ENCODE measurements at regions not wholly inside any gene's neighbourhood (a gene's known extent, or its start where the extent isn't known, plus 50 kb on each side); places are given as distances from the start of the nearest gene placed in this dataset.
"Not testable (repeated sequence)": the region's sequence is repeated elsewhere in the genome, so short reads cannot be mapped to it uniquely, and the experiment has no call there.

DNA sequence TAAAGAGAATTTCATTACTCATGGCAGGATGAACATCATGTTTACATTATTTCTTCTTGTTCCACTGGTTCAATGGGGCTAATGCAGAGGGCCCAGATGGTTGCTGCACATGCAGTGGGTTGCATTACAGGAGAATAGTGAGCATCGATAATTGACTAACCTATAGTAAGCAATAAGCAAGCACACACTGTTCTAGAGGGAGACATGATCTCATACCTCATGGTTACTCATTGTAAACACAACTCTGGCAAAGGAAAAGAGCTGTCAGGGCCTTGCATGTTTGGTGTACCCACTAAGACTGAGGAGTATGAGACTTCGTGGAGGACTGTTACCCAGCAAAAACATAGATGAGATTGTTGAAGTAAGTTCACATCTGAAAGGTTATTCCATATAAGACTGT lies 885.6 kb upstream of the VRK2 start:
- DNase-seq (ENCODE audit: low read depth) = no peak

DNA sequence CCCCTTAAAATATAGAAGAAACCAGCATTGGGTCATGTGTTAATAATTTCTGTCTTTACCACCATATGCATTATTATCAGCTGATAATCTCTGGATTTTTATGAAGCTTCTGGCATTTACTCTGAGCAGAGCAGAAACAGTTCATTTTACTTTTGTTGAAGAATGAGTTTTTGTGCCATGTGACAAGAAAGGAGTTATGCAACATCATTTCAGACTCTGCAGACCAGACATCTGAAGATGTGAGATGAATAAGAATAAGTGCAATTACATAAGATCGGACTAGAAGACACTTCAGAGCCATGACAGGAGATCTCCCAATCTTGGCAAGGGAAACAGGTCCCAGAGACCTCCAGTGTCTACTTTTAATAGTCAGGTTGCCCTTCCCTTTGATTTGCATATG lies 869.4 kb upstream of the VRK2 start:
- DNase-seq (ENCODE audit: low read depth) = no peak

DNA sequence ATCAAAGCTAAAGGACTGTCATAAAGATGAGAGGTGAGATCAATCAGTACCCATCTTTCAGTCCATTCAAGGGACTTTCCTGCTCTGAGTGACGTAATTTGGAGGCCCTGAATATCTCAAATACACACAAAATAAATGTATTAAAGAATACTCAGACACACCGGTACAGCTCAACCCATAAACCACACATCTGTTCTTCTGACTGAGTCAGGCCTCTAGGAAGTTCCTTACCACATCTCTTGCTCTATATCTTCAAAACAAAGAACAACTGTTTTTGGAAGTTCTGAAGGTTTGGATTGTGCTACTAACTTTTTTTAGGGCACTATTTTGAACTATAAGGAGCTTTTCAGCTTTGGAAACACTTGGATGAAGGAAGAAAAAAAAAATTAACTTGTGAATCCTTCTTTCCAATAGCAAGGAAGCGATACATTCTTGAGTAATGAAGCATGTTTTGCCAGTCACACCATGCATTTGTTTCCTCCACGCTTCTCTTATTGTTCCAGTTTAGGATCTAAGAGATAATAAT lies 866.5 kb upstream of the VRK2 start:
- DNase-seq (ENCODE audit: low read depth) = no peak

DNA sequence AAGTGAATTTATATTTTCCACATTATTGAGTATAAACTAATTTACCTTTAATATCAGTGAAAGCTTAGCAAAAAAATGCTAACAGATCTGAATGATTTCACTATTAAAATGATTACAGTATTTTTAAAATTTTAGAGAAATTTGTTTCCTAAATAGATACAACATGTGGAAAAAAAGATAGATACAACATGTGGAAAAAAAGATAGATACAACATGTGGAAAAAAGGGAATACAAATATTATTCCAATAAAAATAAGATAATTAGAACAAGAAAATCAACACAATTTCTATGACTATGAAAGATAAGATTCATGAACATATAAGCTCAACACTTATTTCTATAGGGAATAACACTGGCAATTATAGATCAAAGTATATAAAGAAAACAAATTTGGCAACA lies 865.9 kb upstream of the VRK2 start:
- DNase-seq (ENCODE audit: low read depth) = no peak

DNA sequence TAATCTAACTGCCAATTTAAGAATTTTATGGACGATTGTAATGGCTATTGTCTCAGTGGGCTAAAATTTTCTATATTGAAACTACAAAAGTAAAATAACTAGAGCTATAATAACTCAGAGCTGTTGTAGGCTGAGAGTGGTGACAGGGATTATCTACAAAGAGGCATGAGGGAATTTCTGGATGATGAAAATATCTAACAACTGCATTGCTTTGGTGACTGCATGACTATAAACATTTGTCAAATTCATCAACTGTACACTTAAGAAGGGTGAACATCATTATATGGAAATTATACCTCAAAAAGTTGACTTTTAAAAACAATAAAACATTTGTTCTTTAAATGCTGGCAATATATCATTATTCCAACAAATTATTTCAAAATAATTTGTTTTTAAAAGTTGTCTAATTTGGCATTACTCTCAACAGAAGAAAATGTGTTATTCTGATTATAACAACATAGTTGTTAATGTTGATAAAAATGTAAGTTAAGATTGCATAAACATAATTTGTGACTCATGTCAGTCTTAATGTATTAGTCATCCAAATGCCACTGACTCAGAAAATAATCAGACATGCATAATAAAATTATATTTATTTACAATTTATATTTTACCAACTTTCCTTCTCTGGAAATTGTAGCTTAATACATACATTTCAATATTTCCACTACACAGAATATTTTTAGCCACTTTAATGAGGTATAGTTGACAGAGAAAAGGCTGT lies 865.1 kb upstream of the VRK2 start:
- no peak for DNase-seq (ENCODE audit: low read depth)

DNA sequence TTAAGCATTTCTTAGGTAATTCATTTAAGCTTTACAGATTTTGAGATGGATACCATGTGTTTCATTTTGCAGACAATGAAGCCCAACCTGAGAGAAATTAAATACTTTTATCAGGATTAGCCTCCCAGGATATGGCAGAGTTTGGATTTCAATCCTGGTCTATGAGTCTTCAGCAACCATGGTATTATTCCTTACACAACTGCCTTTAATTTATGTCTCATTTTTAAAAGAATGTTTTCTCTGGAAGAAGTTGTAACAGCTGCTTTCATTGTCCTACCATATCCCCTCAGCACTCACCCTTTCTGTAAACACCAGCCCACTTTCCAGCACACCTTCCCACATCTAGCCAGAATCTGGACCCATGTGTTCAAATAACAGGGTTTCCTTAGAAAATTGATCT lies 863.7 kb upstream of the VRK2 start:
- no peak for DNase-seq (ENCODE audit: low read depth)

DNA sequence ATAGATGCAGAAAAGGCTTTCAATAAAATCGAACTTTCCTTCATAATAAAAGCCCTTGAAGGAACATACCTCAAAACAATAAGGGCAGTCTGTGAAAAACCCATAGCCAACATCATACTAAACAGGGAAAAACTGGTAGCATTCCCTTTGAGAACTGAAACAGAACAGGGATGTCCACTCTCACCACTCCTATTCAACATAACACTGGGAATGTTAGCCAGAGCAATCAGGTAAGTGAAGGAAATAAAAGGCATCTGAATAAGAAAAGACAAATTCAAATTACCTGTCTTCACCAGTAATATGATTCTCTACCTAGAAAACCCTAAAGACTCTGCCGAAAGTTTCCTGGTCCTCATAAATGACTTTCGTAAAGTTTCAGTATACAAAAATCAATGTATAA lies 861.0 kb upstream of the VRK2 start:
- DNase-seq (ENCODE audit: low read depth) = no peak

DNA sequence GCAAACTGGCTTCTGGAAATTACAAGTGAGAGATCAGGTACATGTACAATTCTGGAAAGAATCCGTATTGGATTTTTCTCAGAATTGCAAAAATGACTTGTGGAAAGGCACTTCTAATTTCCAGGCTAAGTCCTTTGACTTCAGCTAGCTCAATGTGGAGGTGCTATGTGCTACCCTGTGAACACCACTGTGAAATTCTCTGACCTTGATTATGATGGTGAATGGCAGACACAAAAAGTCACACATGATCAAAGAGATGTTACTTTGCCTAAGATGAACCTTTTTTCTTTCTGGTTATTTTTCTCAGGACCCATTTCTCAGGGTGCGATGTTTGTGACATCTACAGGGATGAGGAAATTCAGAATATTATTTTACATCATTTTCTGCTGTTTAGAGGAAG lies 856.6 kb upstream of the VRK2 start:
- DNase-seq (ENCODE audit: low read depth) = no peak

DNA sequence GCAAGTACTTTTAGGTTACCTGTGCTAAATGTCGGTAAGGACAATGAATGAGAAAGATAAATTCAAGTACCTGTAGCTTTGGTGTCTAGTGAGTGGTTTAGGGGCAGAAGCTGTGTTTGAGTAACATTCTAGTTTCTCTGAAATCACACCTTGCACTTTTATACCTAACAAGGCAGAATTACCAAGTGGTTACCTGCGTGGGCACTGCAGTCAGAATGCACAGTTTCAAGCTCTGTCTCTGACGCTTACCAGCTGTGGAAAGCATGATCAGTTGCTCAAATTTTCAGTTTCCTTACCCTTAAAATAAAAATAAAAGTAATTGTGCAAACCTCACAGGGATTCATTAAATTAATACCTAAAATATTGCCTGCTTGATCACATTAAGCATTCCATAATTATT lies 846.9 kb upstream of the VRK2 start:
- no peak for DNase-seq (ENCODE audit: low read depth)

DNA sequence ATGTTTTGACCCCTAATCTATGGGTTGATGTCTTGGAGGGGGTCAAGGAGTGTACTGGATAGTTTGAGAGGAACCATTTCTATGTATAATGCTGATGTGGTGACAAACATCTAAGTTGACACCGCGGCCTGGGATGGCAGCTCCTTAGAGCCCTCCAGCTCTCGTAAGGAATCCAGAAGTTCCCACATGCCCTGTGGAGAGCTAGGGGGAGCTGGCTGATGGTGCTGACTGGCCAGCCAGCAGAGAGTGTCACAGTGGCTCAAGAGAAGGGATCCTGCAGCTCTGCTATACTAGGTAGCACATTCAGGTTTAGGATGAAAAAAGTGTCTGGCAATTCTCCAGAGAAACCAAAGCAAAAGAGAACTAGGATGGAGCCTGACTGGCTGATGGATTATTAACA lies 842.2 kb upstream of the VRK2 start:
- no peak for DNase-seq (ENCODE audit: low read depth)

DNA sequence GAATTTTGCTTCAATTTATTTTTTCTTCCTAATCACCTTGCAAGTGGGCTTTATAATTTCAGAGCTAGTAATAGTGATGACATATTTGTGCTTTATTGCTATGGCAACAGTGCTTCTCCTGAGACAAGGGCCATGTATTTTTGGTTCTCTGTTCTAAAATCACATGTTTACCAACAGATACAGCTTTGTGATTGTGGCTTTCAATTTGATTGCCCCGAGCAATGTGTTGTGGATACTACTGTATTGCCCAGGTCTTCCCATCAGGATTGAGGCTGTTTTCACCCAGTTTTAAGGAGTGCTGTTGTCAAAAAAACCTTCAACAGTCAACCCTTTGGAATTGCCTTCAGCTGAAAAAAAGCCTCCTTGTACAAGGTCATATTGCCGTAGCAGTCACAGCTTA lies 841.4 kb upstream of the VRK2 start:
- no peak for DNase-seq (ENCODE audit: low read depth)

DNA sequence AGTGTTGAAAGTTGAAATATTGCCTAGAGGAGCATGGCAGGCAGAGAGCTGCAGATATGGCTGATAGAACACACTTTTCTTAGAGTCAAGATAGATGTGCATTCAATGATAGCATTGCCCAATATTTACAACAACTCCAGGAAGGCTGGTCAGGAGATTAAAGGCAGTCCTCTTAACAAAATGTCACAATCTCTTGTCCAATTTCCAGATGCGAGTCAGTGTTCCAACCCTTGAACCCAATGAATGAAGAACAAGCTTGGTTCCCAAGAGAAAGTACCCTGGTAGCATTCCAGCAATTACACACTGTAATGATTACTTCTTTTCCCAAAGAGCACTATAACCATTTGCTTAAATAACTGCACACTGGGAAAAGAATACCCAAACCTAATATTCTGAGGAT lies 839.4 kb upstream of the VRK2 start:
- no peak for DNase-seq (ENCODE audit: low read depth)

DNA sequence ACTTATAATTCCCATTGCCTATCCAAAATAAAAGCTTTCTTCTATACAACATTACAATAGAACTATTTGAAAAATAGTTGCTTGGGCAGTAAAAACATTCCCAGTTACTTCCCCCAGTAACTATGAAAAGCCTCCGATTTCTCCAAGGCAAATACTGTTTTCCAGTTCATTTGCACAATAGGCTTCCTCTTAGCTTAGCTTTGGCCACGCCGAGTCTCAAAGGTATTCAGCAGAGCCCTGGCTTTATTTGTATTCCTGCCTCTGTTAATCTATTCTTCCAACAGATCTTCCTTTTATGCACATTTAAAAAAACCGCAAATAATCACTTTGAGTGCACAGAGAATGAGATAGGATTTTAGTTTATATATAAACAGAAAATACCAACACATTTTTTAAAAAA lies 836.8 kb upstream of the VRK2 start:
- DNase-seq (ENCODE audit: low read depth) = no peak

DNA sequence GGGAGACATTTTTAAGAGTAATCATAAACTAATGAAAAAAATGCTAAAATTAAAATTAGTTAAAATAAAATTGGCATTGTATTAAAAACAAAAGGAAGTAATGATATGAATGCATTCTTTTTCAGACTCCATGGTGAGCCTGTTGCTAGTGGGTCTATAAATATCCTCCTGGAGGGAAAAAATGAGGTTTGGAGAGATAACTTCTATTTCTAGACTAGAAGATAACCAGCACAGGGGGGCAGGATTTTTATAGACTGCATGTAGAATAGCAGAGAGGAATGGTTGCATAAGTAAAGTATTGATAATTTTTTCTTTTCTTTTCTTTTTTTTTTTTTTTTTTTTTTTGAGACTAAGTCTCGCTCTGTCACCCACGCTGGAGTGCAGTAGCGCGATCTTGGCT lies 835.8 kb upstream of the VRK2 start:
- DNase-seq (ENCODE audit: low read depth) = no peak

DNA sequence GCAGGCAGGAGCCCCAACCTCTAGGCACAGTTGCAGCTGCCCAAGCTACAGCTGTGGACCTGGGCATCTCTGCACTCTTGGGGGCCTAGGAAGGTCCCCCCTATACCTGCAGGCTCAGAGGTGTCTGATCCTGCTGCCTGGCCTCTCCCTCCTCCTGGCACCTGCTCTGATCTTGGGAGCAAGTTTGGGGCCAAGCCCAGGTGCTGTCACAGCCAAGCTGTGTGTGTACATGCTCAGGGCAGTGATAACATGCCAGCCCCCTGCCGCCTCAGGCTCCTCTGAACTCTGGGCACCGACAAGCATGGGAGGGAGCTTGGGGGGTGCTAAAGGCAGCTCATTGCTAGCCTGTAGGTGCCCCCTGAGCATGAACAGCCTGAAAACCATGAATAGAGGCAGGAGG lies 829.6 kb upstream of the VRK2 start:
- DNase-seq (ENCODE audit: low read depth) = no peak

DNA sequence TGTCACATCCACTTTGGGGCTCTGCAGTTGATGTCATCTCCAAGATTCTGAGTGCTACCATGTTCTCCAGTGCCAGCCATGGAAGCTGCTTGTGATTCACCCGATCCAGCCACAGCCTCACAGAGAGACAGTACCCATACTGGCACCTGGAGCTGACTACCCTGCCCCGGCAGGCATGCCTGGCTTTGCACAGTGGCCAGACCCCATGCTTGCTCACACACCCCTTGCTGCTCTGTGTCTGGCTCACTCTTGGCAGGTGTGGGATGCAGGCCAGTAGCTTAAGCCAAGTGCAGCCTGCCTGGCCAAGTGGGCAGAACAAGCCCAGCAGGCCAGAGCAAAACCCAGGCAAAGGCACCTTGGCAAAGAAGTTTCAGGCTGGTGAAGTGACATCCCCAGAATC lies 828.4 kb upstream of the VRK2 start:
- no peak for DNase-seq (ENCODE audit: low read depth)

DNA sequence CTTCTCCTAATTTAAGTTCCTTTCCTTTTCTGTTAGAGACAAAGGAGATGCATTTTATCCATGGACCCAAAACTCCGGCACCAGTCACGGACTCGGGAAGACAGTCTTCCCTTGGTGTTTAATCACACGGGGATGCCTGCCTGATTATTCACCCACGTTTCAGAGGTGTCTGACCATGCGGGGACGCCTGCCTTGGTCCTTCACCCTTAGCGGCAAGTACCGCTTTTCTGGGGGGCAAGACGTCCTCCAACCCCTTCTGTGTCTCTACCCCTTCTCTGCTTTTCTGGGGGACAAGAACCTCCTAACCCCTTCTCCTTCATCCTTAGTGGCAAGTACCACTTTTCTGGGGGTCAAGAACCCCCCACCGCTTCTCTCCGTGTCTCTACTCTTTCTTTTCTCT lies 816.9 kb upstream of the VRK2 start:
- not testable (repeated sequence) for DNase-seq (ENCODE audit: low read depth)

DNA sequence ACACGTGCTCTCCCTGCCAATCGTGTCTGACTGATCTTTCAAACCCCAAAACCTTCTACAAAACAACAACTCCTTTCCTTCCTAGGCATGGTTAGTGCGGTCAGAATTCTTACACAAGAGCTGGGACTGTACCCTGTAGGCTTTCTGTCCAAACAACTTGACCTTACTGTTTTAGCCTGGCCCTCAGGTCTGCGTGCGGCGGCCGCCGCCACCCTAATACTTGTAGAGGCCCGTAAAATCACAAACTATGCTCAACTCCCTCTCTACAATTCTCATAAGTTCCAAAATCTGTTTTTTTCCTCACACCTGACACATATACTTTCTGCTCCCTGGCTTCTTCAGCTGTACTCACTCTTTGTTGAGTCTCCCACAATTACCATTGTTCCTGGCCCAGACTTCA lies 814.3 kb upstream of the VRK2 start:
- DNase-seq (ENCODE audit: low read depth) = not testable (repeated sequence)

DNA sequence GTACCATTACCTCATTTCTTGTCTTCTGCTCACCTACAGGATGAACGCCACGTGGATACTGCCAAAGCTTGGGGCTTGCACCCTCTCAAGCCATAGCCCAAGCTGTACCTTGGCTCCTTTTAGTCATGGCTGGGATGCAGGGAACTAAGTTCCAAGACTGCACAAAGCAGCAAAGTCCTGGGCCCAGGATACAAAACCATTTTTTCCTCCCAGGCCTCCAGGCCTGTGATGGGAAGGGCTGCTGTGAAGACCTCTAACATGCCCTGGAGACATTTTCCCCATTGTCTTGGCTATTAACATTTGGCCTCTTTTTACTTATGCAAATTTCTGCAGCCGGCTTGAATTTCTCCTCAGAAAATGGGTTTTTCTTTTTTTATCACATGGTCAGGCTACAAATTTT lies 795.1 kb upstream of the VRK2 start:
- not testable (repeated sequence) for DNase-seq (ENCODE audit: low read depth)

DNA sequence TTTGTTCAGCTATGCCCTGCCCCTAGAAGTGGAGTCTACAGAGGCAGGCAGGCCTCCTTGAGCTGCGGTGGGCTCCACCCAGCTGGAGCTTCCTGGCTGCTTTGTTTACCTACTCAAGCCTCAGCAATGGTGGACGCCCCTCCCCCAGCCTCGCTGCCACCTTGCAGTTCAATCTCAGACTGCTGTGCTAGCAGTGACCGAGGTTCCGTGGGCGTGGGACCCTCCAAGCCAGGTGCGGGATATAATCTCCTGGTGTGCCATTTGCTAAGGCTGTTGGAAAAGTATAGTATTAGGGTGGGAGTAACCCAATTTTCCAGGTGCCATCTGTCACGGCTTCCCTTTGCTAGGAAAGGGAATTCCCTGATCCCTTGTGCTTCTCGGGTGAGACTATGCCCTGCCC lies 770.2 kb upstream of the VRK2 start:
- not testable (repeated sequence) for DNase-seq (ENCODE audit: low read depth)

DNA sequence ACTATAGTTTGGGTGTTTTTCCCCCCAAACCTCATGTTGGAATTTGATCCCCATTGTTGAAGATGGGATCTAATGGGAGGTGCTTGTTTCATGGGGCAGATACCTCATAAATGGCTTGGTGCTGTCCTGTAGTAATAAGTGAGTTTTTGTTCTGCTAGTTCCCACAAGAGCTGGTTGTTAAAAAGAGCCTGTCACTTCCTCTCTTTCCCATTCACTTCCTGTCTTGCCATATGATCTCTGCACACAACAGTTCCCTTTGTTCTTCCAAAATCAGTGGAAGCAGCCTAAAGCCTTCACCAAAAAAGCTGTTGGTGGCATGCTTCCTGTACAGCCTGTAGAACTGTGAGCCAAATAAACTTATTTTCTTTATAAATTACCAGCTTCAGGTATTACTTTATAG lies 768.2 kb upstream of the VRK2 start:
- DNase-seq (ENCODE audit: low read depth) = no peak

DNA sequence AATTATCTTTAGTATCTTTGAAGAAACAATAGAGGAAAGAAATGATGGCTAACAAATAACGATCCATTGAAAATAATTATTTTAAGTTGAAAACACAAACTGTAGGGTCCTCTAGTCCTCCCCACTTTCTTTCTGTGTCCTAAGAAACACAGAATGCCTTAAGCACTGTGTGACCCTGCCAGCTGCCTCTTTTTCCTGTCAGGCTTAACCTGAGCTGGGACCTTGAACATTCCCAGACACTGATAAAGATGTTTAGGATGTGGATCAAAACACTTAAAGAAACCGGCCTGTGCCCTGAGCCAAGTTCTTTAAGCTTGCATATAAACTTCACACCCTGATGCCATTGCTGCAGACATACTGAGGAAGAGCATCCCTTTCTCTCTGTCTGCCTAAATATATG lies 755.4 kb upstream of the VRK2 start:
- no peak for DNase-seq (ENCODE audit: low read depth)

DNA sequence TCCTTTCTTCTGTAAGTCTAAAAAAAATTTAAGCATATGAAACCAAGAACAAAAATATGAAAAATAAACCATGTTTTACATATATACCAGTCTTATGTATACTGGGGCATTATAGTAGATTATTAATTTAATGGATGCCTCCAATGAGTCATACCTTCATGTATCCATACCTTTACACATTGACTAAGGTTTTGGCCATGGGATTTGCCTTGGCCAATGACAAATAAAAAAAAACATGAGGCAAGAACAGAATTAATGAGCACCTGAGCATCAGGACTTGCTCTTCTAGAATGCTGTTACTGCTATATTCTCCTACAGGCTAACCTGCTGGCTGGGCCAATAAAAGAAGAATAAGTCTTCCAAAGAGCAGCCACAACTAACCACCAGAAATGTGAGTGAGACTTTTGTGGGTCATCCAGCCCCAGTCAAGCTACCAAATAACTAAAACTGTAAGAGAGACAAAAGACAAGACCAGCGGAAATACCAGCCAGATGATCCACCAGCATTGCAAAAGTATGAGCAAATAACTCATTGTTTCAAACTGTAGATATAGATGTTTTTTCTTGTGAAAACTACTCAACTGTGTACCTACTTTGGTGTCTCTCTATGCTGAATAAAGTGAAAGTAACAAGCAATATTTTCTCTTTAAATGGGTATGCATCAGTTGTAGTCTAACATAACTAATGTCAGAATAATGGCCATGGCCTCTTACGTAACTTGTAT lies 749.6 kb upstream of the VRK2 start:
- no peak for DNase-seq (ENCODE audit: low read depth)

DNA sequence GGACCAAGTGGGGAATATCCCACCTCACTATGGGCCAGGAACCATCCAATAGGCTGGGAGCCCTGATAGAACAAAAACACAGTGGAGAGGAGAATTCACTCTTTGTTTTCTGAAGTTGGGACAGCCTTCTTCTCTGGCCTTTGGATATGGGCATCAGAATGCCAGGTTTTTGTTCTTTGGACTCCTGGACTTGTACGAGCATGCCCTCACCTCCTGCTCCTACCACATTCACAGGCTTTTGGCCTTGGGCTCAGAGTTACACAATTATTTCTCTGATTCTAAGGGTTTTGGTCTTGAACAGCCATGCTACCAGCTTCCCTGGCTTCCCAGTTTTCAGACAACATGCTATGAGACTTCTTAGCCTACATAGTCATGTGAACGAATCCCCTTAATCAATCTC lies 732.9 kb upstream of the VRK2 start:
- no peak for DNase-seq (ENCODE audit: low read depth)
